ENCODE measurements at regions not wholly inside any gene's neighbourhood (a gene's known extent, or its start where the extent isn't known, plus 50 kb on each side); places are given as distances from the start of the nearest gene placed in this dataset.
"Not testable (repeated sequence)": the region's sequence is repeated elsewhere in the genome, so short reads cannot be mapped to it uniquely, and the experiment has no call there.

GRCh38 chr10:101280511-101280910 lies 51.2 kb upstream of the LBX1 start:
- intact Hi-C loops (cut with DNase I) = no loop called here
- Histone ChIP-seq H3K27ac (no peak overlapping the region), H3K4me3 (replicated peaks in 1 of 3) (no peak overlapping the region), H3K27me3 (peaks cover 8% of the 10 kb centered on the region), H3K4me1 (peaks cover 0 to 6% of the 10 kb centered on the region in 2 donors), H3K36me3 (no peaks in the 10 kb centered on the region), H3K9me3 (no peaks in the 10 kb centered on the region)
- 79 to 89% methylated on average over 2 of the region's 2 CpGs for WGBS, 2 donors
- no peak for TF ChIP-seq CTCF (IDR thresholded peaks at IDR 0.05)
- DNase-seq = no peak

- H3K4me3 ChIP-seq (replicated peaks in 1 of 3); H3K9me3 ChIP-seq; DNase-seq; H3K27ac ChIP-seq; H3K4me1 ChIP-seq; intact Hi-C loops (cut with DNase I); H3K36me3 ChIP-seq; H3K27me3 ChIP-seq: not testable (repeated sequence)
- WGBS, 2 donors = 81 to 90% methylated on average over 3 of the region's 3 CpGs
Observed at GRCh38 chr10:101280921-101281320, 51.7 kb upstream of the LBX1 start.

GRCh38 chr10:101282947-101283346 lies 53.7 kb upstream of the LBX1 start:
- DNase-seq = no peak
- intact Hi-C loops (cut with DNase I) = no loop called here
- Histone ChIP-seq H3K36me3 (no peaks in the 10 kb centered on the region), H3K27me3 (peaks cover 8% of the 10 kb centered on the region), H3K9me3 (no peaks in the 10 kb centered on the region), H3K4me1 (peaks cover 0 to 6% of the 10 kb centered on the region in 2 donors), H3K4me3 (replicated peaks in 1 of 3) (no peak overlapping the region), H3K27ac (no peak overlapping the region)
- 63 to 74% methylated on average over 2 of the region's 2 CpGs for WGBS, 2 donors
- TF ChIP-seq POLR2A (IDR thresholded peaks at IDR 0.05) (no peak), CTCF (IDR thresholded peaks at IDR 0.05) (no peak)

GRCh38 chr10:101283762-101284100 lies 54.5 kb upstream of the LBX1 start:
- H3K27ac ChIP-seq = no peak overlapping the region
- 0 to 4% methylated on average over 3 of the region's 3 CpGs for WGBS, 2 donors
- no peaks in the 10 kb centered on the region for H3K9me3 ChIP-seq
- H3K4me3 ChIP-seq (replicated peaks in 1 of 3) = no peak overlapping the region
- TF ChIP-seq CTCF (IDR thresholded peaks at IDR 0.05) = no peak
- TF ChIP-seq POLR2A (IDR thresholded peaks at IDR 0.05) = no peak
- peaks cover 8% of the 10 kb centered on the region for H3K27me3 ChIP-seq
- no peak for DNase-seq
- H3K36me3 ChIP-seq = no peaks in the 10 kb centered on the region
- peaks cover 0 to 6% of the 10 kb centered on the region in 2 donors for H3K4me1 ChIP-seq
- intact Hi-C loops (cut with DNase I) = no loop called here

GRCh38 chr10:101284101-101284743 lies 55.0 kb upstream of the LBX1 start:
- DNase-seq = no peak
- peaks cover 0 to 6% of the 10 kb centered on the region in 2 donors for H3K4me1 ChIP-seq
- H3K9me3 ChIP-seq = no peaks in the 10 kb centered on the region
- no peaks in the 10 kb centered on the region for H3K36me3 ChIP-seq
- peaks cover 8% of the 10 kb centered on the region for H3K27me3 ChIP-seq
- H3K27ac ChIP-seq = no peak overlapping the region
- H3K4me3 ChIP-seq (replicated peaks in 1 of 3) = no peak overlapping the region
- 5 to 7% methylated on average over 26 to 38 of the region's 54 CpGs for WGBS, 2 donors
- no peak for TF ChIP-seq POLR2A (IDR thresholded peaks at IDR 0.05)
- TF ChIP-seq CTCF (IDR thresholded peaks at IDR 0.05) = no peak
- intact Hi-C loops (cut with DNase I) = no loop called here

Data from thyroid gland (tissue), 4 donors.